Panc1 (cell line): ENCODE measurements at regions not wholly inside any gene's neighbourhood (a gene's known extent, or its start where the extent isn't known, plus 50 kb on each side); places are given as distances from the start of the nearest gene placed in this dataset.

ENCODE experiments used
- ATAC-seq: fragments of 200-7000 bp; cut with Tn5 transposase; 2 replicates; pipeline ENCODE4 v1.9.1; 2020; ENCODE audit warnings: mild to moderate bottlenecking, moderate library complexity
- BruUV-seq: library from RNA; stranded (reverse); fragments of 400-500 nt; replicated peaks from 2 replicates; lab custom pipeline; 2021; lab: Mats Ljungman, UMichigan
- CTCF ChIA-PET: fragments of 300-600 bp; sonication (Branson Sonifier 250); formaldehyde crosslinking; loops from one replicate; lab custom pipeline; 2022; ENCODE audit warnings: antibody characterized with exemption; lab: Charles Lee
- POLR2A ChIA-PET: fragments of 300-600 bp; sonication (Branson Sonifier 250); formaldehyde crosslinking; loops from one replicate; lab custom pipeline; 2022; ENCODE audit warnings: antibody characterized with exemption; lab: Charles Lee
- DNase-seq: peaks from one replicate; pipeline ENCODE4 v3.0.0-alpha.2; 2010; ENCODE audit warnings: low read depth, low spot score
- H3K27ac ChIP-seq: 2 replicates; pipeline ENCODE4 v1.5.1; 2011; ENCODE audit warnings: mild to moderate bottlenecking, low read length, inconsistent platforms
- H3K27me3 ChIP-seq: fragments of 200-500 bp; sonication (Bioruptor generic); 2 replicates; pipeline ENCODE4 v1.6.0; 2014; ENCODE audit warnings: low read length, inconsistent platforms; ENCODE audit not compliant: control insufficient read depth, insufficient read depth
- H3K36me3 ChIP-seq: fragments of 200-500 bp; sonication (Bioruptor generic); 2 replicates; pipeline ENCODE4 v1.5.1; 2014; ENCODE audit warnings: inconsistent platforms, mild to moderate bottlenecking, low read length, moderate library complexity; ENCODE audit not compliant: control insufficient read depth, insufficient read depth
- H3K4me1 ChIP-seq: 2 replicates; pipeline ENCODE4 v1.5.1; 2011; ENCODE audit warnings: inconsistent platforms, mild to moderate bottlenecking, low read length, moderate library complexity; ENCODE audit not compliant: control insufficient read depth, insufficient read depth
- H3K4me3 ChIP-seq, 2 experiments: 2 replicates each; pipeline ENCODE4 v1.5.1; 2011 to 2012; ENCODE audit warnings: low read depth in 2 of 2, low read length in 2 of 2, mild to moderate bottlenecking in 2 of 2, inconsistent platforms in 1 of 2, moderate library complexity in 1 of 2
- H3K9me3 ChIP-seq: fragments of 200-500 bp; sonication (Bioruptor generic); 2 replicates; pipeline ENCODE4 v1.5.1; 2014; ENCODE audit warnings: low read depth, mild to moderate bottlenecking, inconsistent platforms, low read length, moderate library complexity; ENCODE audit not compliant: control insufficient read depth, insufficient read depth
- CTCF ChIP-seq: fragments of 450-650 bp; IDR thresholded peaks from 2 replicates; pipeline ENCODE4 v1.5.1; 2017; ENCODE audit warnings: mild to moderate bottlenecking
- POLR2AphosphoS5 ChIP-seq: IDR thresholded peaks from 2 replicates; pipeline ENCODE4 v1.6.1; 2012; ENCODE audit warnings: mild to moderate bottlenecking, low read depth, low read length, moderate library complexity
- REST ChIP-seq, 2 experiments: IDR thresholded peaks; 2 replicates each; pipeline ENCODE4 v1.6.1; 2011 to 2012; ENCODE audit warnings: low read depth in 2 of 2, control low read depth in 1 of 2, low read length in 1 of 2, mild to moderate bottlenecking in 1 of 2, moderate library complexity in 1 of 2; ENCODE audit not compliant: insufficient read depth in 1 of 2
- SIN3A ChIP-seq: IDR thresholded peaks from 2 replicates; pipeline ENCODE4 v1.6.1; 2012; ENCODE audit warnings: low read depth, mild to moderate bottlenecking, low read length, moderate library complexity, borderline replicate concordance; ENCODE audit not compliant: insufficient read depth
- TCF7L2 ChIP-seq: IDR thresholded peaks from 2 replicates; pipeline ENCODE4 v1.6.1; 2011; ENCODE audit warnings: mild to moderate bottlenecking, low read depth, low read length, inconsistent platforms
- in situ Hi-C: cut with HindIII; loops from 2 replicates; pipeline ENCODE4 v1.10.0; 2016; ENCODE audit warnings: low sequenced_read_pairs, low pct_unique_long_range_greater_than_20kb
- intact Hi-C: fragments of 100-400 bp; cut with micrococcal nuclease; formaldehyde crosslinking; loops from one replicate; pipeline ENCODE4 v1.10.0; 2022; ENCODE audit not compliant: unreplicated experiment

GRCh38 chr16:6576606-6577005, 756.0 kb upstream of the RBFOX1 start:
- Histone ChIP-seq H3K4me1 (no peaks in the 10 kb centered on the region), H3K36me3 (no peaks in the 10 kb centered on the region), H3K4me3 (no peak overlapping the region), H3K27me3 (no peaks in the 10 kb centered on the region), H3K27ac (no peak overlapping the region), H3K9me3 (no peaks in the 10 kb centered on the region)
- DNase-seq (no peak), ATAC-seq (no peak)
- CTCF ChIA-PET: no interaction called here
- in situ Hi-C loops (no loop called here), intact Hi-C loops (no loop called here)
- no TSS peak for BruUV-seq
- TF ChIP-seq REST (IDR thresholded peaks at IDR 0.05; ENCODE audit: insufficient read depth in 1 of 2, low read depth in 2 of 2, low read length in 1 of 2): no peak
- TF ChIP-seq POLR2AphosphoS5: no peak
- TF ChIP-seq SIN3A: no peak
- no peak for TF ChIP-seq TCF7L2
- no peak for TF ChIP-seq CTCF
- POLR2A ChIA-PET: no interaction called here

- H3K36me3 ChIP-seq: no peaks in the 10 kb centered on the region
These were observed 756.5 kb upstream of the RBFOX1 start for GRCh38 chr16:6576113-6576512.

GRCh38 chr16:6574146-6574545, 758.5 kb upstream of the RBFOX1 start:
- BruUV-seq: no TSS peak
- ATAC-seq (no peak), DNase-seq (no peak)
- Histone ChIP-seq H3K4me1 (no peaks in the 10 kb centered on the region), H3K4me3 (no peak overlapping the region), H3K27me3 (no peaks in the 10 kb centered on the region; the same call in 1 of the 2 replicates), H3K36me3 (no peaks in the 10 kb centered on the region), H3K9me3 (no peaks in the 10 kb centered on the region), H3K27ac (no peak overlapping the region)
- TF ChIP-seq REST (IDR thresholded peaks at IDR 0.05; ENCODE audit: insufficient read depth in 1 of 2, low read depth in 2 of 2, low read length in 1 of 2) (no peak), CTCF (no peak)
- ChIA-PET CTCF (no interaction called here), POLR2A (no interaction called here)
- in situ Hi-C loops: no loop called here
- intact Hi-C loops: no loop called here

More at GRCh38 chr16:6576113-6576512, 756.5 kb upstream of the RBFOX1 start:
- Histone ChIP-seq H3K4me3 (no peak overlapping the region), H3K27ac (no peak overlapping the region), H3K4me1 (no peaks in the 10 kb centered on the region), H3K9me3 (no peaks in the 10 kb centered on the region), H3K27me3 (no peaks in the 10 kb centered on the region)
- in situ Hi-C loops: no loop called here
- ATAC-seq (no peak), DNase-seq (no peak)
- CTCF ChIA-PET: no interaction called here
- intact Hi-C loops: no loop called here
- BruUV-seq: no TSS peak
- POLR2A ChIA-PET: no interaction called here
- TF ChIP-seq SIN3A: no peak
